ENCODE measurements at regions not wholly inside any gene's neighbourhood (a gene's known extent, or its start where the extent isn't known, plus 50 kb on each side); places are given as distances from the start of the nearest gene placed in this dataset.

DNA sequence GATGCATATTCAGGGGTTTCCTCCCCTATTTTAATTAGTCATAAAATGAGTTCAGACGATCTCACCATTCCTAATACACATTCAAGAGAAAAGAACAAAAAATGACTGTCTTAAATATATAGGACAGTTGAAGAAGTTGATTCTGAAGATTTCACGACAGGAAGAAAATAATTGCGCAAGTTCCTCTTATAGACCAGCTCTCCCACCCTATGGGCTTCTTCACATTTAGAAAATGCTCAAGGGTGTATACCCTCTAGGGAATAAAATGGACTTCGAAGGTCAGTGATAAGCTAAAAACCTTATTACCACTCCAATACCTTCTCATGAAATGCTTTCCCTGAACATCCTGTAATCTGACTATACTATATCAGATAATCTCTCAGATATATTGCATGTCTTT is 149.2 kb upstream of the TEX13C start:
- TF ChIP-seq, protein P1, sequence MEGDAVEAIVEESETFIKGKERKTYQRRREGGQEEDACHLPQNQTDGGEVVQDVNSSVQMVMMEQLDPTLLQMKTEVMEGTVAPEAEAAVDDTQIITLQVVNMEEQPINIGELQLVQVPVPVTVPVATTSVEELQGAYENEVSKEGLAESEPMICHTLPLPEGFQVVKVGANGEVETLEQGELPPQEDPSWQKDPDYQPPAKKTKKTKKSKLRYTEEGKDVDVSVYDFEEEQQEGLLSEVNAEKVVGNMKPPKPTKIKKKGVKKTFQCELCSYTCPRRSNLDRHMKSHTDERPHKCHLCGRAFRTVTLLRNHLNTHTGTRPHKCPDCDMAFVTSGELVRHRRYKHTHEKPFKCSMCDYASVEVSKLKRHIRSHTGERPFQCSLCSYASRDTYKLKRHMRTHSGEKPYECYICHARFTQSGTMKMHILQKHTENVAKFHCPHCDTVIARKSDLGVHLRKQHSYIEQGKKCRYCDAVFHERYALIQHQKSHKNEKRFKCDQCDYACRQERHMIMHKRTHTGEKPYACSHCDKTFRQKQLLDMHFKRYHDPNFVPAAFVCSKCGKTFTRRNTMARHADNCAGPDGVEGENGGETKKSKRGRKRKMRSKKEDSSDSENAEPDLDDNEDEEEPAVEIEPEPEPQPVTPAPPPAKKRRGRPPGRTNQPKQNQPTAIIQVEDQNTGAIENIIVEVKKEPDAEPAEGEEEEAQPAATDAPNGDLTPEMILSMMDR (IDR thresholded peaks at IDR 0.05): no peak
- TF ChIP-seq POLR2A (IDR thresholded peaks at IDR 0.05): no peak

DNA sequence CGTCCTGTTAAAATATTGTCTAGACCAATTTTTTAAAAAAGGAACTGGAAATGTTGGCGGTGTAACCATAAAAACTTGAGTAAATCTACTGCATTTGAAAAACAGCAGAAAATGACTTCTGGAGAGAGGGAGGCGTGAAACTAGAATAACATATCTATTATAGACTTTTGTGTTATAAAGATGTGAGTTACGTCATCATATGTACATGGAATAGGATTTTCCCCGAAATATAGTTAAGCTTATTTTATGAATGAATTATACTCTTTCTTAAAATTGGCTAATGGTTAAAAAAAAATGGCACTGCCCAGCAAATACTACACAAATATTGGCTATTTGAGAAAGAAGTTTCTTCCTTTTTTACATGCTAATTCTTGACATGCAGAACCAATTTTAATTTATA is 147.1 kb upstream of the TEX13C start:
- intact Hi-C loops (cut with DNase I): no loop called here
- TF ChIP-seq, protein P1 (IDR thresholded peaks at IDR 0.05): no peak
- TF ChIP-seq POLR2A (IDR thresholded peaks at IDR 0.05): no peak

More for the DNA sequence above, 149.2 kb upstream of the TEX13C start:
- Histone ChIP-seq H3K4me3 (replicated peaks in 1 of 3) (no peak overlapping the region), H3K27ac (no peak overlapping the region), H3K27me3 (no peaks in the 10 kb centered on the region), H3K4me1 (no peaks in the 10 kb centered on the region), H3K9me3 (no peaks in the 10 kb centered on the region), H3K36me3 (no peaks in the 10 kb centered on the region)
- intact Hi-C loops (cut with DNase I): no loop called here
- WGBS, 2 donors: 81 to 86% methylated on average over 4 of the region's 4 CpGs
- no peak for DNase-seq

DNA sequence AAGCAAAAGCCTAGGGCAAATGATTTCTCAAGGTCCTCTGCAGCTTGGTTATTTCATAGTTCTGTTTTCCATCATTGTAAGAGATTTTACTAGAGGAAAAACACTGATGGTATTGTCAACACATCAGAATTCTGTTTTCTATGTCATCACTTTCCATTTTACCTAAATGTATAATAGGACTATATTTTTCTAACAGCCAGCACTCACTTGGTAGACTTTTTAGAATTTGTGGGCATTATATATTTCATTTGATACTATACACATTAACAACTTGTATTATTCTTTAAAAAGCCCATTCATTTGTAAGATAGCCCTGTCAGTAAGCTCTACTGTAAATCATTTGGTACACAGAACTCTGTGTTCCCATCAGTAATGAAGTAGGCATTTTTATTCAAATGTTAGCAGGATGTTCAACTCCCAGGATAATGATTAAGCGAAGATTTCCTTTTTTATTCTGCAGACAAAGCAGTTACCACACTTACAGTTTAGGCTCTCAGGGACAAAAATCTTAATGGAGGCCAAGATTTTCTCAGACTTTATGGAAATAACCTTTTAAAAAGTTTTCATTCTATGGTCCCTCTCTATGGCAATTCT is 143.6 kb upstream of the TEX13C start:
- no peaks in the 10 kb centered on the region for H3K36me3 ChIP-seq
- H3K27ac ChIP-seq: no peak overlapping the region
- no peak overlapping the region for H3K4me3 ChIP-seq (replicated peaks in 1 of 3)
- H3K4me1 ChIP-seq: no peaks in the 10 kb centered on the region
- no peak for TF ChIP-seq POLR2A (IDR thresholded peaks at IDR 0.05)
- TF ChIP-seq, protein P1 (IDR thresholded peaks at IDR 0.05): no peak
- WGBS, 2 donors: 0 to 6% methylated on average over 1 of the region's 1 CpG
- H3K27me3 ChIP-seq: no peaks in the 10 kb centered on the region
- no peaks in the 10 kb centered on the region for H3K9me3 ChIP-seq
- intact Hi-C loops (cut with DNase I): no loop called here
- no peak for DNase-seq

More for the DNA sequence above, 147.1 kb upstream of the TEX13C start:
- Histone ChIP-seq H3K36me3 (no peaks in the 10 kb centered on the region), H3K4me3 (replicated peaks in 1 of 3) (no peak overlapping the region), H3K27me3 (no peaks in the 10 kb centered on the region), H3K9me3 (no peaks in the 10 kb centered on the region), H3K27ac (no peak overlapping the region), H3K4me1 (no peaks in the 10 kb centered on the region)
- WGBS, 2 donors: 92% methylated on average over 5 of the region's 5 CpGs
- DNase-seq: no peak

DNA sequence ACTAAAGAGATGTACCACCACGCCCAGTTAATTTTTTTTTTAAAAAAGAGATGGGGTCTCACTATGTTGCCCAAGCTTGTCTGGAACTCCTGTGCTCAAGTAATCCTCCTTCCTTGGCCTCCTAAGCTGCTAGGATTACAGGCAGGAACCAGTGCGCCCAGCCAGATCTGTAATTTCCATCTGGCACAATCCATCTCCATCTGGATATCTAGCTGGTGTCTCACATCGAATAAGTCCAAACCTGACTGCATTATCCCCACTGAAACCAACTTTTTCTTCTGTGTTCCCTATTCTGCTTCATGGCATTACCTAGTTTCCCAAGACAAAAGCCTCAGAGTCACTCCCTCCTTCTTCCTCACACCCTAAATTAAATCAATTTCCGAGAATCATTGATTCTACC is 125.8 kb upstream of the TEX13C start:
- Histone ChIP-seq H3K27ac (no peak overlapping the region), H3K4me1 (no peaks in the 10 kb centered on the region), H3K27me3 (no peaks in the 10 kb centered on the region), H3K4me3 (replicated peaks in 1 of 3) (no peak overlapping the region), H3K36me3 (no peaks in the 10 kb centered on the region), H3K9me3 (no peaks in the 10 kb centered on the region)
- DNase-seq: no peak
- intact Hi-C loops (cut with DNase I): no loop called here
- TF ChIP-seq, protein P1 (IDR thresholded peaks at IDR 0.05): no peak
- TF ChIP-seq POLR2A (IDR thresholded peaks at IDR 0.05): no peak
- 91 to 98% methylated on average over 3 to 4 of the region's 4 CpGs for WGBS, 2 donors

DNA sequence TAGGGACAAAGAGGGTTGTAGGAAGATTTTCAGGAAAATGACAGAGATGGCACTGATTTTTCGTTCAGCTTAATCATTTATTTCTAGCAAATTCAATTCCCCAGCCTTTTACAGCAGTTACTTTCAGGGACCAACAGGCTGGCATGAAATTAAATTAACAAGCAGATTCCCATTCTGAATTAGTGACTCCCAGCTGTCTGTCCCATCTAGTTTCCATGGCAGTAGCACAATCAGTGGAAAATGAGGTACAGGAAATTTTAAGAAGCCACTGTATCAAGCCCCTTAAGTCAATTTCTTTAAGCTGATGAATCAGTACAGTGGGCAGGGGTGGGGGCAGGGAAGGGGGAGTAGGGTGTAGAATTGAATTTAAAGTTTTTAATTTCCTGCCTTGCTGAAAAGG is 121.1 kb upstream of the TEX13C start:
- no peaks in the 10 kb centered on the region for H3K4me1 ChIP-seq
- WGBS, 2 donors: 81 to 83% methylated on average over 1 of the region's 1 CpG

More for the DNA sequence above, 121.1 kb upstream of the TEX13C start:
- no peaks in the 10 kb centered on the region for H3K36me3 ChIP-seq
- no peak overlapping the region for H3K4me3 ChIP-seq (replicated peaks in 1 of 3)
- no peaks in the 10 kb centered on the region for H3K9me3 ChIP-seq
- intact Hi-C loops (cut with DNase I): no loop called here
- DNase-seq: no peak
- TF ChIP-seq, protein P1 (IDR thresholded peaks at IDR 0.05): no peak
- no peak for TF ChIP-seq POLR2A (IDR thresholded peaks at IDR 0.05)
- H3K27ac ChIP-seq: no peak overlapping the region
- H3K27me3 ChIP-seq: no peaks in the 10 kb centered on the region

All from thyroid gland (tissue), 4 donors.